GM18873 (cell line): ENCODE measurements at regions not wholly inside any gene's neighbourhood (a gene's known extent, or its start where the extent isn't known, plus 50 kb on each side); places are given as distances from the start of the nearest gene placed in this dataset.
"Not testable (repeated sequence)": the region's sequence is repeated elsewhere in the genome, so short reads cannot be mapped to it uniquely, and the experiment has no call there.

ENCODE experiments used
- ATAC-seq: cut with Tn5 transposase; IDR thresholded peaks from one replicate; pipeline ENCODE4 v1.9.1; 2021; ENCODE audit warnings: mild to moderate bottlenecking, moderate library complexity, moderate number of reproducible peaks; ENCODE audit not compliant: unreplicated experiment, low FRiP score

DNA sequence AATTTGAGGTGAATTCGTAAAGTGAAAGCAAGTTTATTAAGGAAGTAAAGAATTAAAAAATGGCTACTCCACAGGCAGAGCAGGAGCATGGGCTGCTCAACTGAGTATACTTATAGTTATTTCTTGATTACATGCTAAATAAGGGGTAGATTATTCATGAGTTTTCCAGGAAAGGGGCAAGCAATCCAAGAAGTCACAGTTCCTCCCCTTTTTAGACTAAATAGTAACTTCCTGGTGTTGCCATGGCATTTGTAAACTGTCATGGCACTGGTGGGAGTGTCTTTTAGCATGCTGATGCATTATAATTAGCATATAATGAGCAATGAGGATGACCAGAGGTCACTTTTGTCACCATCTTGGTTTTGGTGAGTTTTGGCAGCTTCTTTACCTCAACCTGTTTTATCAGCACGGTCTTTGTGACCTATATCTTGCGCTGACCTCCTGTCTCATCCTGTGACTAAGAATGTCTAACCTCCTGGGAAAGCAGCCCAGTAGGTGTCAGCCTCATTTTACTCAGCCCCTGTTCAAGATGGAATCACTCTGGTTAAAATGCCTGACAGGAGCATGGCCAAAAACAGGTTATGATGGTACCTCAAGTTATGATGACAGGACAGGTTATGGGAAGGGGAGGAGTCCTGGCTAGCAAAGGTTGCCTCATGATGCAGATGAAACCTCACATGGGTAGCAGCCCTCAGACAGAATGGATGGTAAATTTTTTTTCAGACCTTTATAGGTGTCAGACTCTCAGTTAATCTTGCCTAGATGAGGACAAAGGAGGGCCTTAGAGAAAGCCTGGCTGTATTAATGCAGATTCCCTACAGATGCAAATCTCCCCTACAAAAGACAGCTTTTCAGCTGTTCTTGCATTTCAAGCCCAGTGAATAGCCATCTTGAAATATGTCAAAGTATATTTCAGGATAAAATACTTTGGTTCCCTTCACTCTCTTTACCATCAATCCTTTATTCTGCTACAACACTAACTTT, 49.7 kb downstream of the SIPA1L2 start:
- ATAC-seq = no peak

DNA sequence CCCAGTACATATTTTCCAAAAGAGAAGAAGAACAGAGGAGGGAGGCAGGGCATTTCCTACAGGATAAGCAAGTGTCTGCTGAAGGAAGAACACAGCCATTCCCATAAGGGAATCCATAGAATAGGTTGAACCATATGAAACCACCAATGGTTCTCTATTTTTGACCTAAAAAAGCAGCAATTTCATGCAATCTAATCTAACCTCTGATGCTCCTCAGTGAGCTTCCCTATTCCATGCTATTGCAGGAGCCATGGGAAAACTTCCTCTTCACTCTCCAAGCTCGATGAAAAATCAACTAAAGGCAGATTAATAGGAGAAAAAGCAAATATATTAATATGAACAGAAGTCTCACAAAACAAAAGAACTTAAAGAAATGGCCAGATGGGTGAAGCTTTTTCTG, 50.5 kb downstream of the SIPA1L2 start:
- ATAC-seq = no peak

DNA sequence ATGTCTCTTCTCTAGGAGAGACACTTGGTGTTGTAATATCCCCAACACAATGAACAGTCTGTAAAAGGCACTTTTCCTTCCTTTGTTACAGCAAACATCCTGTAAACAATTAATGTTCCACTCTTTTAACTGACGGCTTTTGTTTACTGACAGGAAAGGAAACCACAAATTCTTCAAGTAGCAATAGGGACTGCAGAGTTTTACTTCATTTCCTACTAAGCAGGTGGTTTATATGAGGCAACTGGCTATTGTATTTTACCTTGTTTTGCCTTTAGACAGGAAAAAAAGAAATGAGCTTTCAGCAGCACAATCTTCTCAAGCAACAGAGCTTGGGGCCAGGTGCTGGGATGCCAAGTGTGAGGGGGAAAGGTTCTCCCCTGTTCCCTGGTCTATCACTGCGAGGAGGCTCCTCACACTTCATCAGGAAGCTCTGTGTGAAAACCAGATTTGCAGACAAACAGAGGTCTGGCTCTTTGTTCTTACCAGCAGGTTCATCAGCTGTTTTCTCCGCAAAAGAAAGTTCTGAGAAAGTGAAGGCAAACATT, 51.2 kb downstream of the SIPA1L2 start:
- ATAC-seq = peak; percentile 65

DNA sequence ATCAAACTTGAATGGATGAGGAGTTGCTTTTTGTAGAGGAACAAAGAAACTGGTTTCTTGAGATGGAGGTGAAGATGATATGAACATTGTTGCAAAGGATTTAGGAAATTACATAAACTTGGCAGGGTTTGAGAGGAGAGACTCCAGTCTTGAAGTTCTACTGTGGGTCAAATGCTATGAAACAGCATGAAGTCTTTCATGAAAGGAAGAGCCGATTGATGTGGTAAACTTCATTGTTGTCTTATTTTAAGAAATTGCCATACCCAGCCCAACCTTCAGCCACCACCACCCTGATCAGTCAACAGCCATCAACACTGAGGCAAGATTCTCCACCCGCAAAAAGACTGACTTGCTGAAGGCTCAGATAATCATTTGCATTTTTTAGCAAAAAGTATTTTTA, 52.2 kb downstream of the SIPA1L2 start:
- no peak for ATAC-seq

DNA sequence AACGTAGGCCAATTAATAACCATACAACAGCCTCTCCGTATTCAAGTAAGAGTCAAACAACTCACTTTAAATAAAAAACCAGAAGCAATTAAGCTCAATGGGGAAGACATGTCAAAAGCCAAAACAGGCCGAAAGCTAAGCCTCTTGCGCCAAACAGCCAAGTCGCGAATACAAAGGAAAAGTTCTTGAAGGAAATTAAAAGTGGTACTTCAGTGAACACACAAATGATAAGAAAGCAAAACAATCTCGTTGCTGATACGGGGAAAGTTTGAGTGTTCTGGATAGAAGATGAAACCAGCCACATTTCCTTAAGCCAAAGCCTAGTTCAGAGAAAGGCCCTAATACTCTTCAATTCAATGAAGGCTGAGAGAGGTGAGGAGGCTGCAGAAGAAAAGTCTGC, 53.4 kb downstream of the SIPA1L2 start:
- ATAC-seq = no peak

DNA sequence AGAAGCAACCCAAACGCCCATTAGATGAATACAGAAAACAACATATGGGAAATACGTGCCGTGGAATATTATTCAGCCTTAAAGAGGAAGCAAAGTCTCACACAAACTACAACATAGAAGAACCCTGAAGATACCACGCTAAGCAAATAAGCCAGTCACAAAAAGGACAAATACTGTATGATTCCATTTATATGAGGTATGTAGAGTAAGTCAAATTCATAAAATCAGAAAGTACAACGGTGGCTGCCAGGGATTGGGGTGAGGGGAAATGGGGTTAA, 54.2 kb downstream of the SIPA1L2 start:
- no peak for ATAC-seq

DNA sequence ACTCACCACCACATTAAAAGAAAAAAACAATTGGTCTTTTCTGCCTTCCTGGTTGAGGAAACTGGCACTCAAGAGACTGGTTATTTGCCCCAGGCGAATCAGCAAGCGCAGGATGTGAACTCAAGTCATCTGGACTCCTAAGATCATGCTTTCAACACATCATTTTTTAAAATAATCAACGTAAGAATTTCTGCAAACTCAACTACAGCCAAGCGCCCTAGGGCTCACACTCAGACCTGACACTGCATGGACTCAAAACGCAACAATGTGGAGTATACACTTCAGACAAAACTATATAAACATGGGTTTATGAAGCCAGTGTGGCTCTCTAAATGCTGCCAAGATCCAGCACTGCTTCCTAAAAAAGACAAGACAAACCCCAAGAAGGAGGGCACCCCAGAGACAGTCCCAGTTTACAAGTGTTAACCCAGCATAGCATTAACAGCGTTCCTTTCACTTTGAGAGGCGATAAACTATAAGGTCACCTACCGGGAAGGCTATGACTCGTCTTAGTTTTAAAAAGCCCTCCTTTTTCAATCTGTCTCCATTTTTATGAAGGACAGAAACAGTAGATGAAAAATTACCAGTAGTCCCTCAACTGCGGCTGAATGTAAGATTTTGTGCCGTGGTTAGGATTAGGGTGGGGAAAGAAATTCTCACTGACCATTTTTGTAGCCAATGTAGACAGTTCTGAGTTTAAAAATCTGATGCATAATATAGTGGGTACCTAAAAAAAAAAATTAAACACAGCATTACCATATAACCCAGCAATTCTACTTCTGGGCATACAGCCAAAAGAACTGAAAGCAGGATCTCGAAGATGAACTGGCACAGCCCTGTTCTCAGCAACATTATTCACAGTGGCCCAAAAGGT, 54.8 kb downstream of the SIPA1L2 start:
- ATAC-seq = no peak

DNA sequence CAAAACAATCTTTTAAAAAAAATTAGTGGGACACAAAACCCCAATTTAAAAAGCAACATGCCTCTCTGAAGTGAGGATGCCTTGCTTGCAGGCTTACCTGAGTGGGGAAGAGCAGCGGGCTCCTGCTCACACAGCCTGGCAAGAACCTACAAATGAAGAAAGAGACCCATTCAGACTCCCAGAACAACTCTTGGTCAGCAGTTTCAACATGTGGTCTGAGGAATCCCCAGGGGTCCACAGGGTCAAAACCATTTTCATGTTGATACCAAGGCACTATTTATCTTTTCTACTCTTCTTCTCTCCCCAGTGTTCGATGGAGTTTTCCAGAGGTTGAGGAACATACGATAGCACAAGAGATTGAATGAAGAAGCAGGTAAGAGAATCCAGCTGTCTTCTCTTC, 55.9 kb downstream of the SIPA1L2 start:
- no peak for ATAC-seq

DNA sequence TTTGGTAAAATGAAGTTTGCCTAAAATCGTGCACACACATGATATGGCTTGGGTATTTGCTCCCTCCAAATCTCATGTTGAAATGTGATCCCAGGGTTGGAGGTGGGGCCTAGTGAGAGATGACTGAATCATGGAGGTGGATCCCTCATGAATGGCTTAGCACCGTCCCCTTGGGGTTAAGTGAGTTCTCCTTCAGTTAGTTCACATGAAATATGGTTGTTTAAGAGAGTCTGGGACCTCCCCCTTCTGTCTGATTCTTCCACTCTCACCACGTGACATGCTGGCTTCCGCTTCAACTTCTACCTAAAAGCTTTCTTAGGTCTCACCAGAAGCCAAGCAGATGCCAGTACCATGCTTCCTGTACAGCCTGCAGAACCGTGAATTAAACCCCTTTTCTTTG, 58.4 kb downstream of the SIPA1L2 start:
- ATAC-seq = no peak

DNA sequence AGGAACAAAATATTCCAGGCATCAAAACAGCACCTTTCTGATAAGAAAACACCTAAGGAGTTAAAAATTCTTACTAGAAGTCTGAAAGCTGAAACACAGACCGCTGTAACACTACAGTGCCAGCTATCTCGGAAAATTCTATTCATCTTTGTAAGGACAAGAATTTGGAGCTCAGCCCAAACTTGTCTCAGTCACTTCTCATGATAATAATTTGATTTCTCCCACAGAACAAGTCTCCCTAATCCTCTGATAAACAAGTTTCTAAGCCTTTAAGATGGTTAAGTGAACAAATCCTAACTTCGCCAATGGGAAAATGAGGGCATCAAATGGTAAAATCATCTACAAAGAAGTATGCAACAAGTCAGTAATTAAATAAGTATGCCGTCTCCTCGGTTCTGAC, 59.9 kb downstream of the SIPA1L2 start:
- ATAC-seq = no peak

DNA sequence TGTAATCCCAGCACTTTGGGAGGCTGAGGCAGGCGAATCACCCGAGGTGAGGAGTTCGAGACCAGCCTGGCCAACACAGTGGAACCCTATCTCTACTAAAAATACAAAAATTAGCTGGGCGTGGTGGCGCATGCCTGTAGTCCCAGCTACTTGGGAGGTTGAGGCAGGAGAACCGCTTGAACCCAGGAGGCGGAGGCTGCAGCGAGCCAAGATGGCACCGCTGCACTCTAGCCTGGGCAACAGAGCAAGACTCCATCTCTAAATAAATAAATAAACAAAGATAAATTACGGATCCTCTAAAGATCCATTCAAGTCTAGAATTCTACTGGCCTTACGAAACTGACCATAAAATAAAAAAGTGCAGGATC, 60.4 kb downstream of the SIPA1L2 start:
- not testable (repeated sequence) for ATAC-seq

DNA sequence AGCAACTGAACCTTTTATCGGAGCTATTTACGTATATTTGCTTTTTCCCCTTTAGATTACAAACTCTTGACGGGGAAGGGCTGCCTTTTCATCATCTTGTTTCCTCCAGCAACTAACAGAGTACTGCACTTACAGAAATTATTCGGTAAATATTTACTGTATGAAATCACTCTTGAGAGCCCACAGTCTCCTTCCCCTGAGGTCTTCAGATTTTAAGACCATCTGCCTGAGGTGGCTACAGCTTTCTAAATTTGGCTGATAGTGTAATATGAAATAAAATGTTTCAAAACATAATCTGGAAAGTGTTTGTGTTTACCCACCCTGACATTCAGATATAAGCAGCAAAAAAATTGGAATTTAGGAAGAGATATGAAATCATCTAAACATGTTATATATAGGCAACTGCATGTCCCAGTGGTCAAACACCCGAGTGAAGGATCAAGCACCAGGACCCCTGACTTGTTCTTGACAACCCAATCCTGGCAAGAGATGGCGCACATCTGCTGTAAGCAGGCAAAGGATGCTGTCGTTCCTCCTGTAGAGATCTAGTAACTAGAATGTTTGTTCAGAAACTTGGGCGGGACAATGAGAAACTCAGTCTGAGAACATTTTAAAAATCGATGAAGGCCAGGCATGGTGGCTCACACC, 60.9 kb downstream of the SIPA1L2 start:
- ATAC-seq = no peak

DNA sequence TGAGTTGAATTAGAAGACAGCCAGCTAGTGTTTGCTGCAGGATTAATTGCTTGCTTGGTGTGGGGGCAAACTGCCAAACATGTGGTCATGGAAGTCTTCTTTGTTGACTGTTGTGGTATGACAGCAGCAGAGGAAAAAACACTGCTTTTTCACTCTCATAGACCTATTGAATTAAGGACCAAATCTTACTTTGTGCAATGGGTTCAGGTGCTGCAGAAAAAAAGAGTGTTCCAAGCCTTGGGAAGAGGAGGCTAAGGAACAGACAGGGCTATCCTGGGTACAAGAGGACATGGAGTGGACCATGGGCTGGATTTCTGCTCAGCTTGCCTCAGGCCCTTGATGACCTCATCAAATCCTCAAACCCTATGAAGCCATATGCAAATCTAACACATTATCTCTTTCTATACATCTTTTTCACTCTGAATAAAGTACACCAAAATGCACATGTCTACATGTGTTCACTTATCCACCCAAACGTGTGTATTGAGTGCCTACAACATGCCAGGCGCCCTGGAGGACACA, 61.5 kb downstream of the SIPA1L2 start:
- no peak for ATAC-seq

DNA sequence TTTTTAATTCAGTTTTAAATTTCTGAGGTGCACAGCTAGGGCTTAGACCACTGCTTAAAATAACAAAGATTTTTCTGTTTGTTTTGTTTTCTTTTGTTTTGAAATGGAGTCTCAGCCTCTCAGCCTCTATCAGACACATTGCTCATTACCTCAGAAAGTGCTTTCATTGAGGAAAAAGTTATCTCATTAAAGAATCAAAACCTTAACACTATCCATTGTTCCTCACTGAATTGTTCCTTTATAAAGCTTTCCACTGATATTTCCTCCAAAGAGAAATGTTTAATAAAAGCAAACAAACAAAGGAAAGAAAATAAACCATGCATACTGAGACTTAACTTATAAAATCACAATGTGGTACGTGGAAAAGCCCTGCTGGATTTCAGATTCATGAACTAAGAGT, 63.8 kb downstream of the SIPA1L2 start:
- ATAC-seq = no peak

DNA sequence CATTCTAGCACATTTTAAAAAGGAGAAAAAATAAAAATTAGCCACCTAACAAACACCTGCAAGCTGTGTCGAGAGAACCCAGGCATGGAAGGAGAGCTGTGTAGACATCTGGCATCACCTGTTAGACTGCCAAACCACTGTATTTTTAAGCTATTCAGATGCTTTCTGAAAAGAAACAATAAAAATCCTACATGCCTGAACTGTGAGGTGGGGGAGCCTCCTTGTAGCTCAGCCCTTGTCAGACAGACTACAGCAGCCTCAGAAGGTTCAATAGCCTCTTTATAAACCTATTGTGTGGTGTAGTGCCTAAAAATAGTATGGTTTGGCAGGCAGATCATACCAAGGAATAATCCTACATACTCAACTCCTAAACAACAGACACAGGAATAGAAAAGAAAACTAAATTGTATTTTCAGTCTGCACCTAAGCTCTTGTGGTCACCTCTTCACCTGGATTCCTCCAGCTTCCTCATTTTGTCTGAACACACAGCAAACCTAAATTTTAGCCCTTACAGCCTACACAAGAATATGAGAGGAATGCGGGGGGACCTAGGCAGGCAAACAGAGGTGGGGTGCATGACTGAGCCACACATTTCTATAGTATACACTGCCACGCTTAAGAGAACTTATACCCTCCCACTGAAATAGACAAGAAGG, 67.0 kb downstream of the SIPA1L2 start:
- ATAC-seq = no peak

DNA sequence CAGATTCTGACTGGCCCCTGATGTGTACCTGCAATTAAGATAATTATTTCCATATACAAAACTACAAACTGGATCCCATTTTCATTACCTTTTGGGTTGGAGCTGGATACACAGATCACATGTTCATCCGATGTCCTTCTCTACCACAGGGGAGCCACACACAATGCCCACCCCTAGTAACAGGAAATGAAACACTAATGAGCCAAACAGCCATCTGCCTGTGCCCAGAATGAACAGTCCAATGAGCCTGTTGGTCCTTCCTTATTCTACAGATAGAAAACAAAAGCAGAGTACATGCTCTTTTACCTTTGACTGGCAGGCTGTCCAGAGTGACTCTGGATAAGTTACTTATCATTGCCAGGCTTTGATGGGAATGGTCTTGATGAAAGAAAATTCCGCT, 68.6 kb downstream of the SIPA1L2 start:
- ATAC-seq = no peak

DNA sequence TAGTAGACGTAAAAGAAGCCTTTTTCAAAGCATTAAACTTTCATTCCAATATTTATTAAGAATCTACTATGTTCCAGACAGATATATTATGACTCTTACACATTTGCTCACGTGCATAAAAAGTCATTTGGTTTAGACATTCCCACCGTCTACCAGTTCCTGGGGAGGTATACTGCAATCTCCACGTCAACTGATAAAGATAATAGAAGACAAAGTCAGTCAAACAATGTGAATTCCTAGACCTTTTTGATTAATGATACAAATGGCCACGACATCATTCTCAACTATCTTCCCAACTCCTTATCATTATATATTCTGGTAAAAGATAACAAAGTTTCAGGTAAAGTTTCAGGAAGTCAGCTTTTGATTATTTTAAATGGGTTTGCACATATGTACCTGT, 69.0 kb downstream of the SIPA1L2 start:
- no peak for ATAC-seq

DNA sequence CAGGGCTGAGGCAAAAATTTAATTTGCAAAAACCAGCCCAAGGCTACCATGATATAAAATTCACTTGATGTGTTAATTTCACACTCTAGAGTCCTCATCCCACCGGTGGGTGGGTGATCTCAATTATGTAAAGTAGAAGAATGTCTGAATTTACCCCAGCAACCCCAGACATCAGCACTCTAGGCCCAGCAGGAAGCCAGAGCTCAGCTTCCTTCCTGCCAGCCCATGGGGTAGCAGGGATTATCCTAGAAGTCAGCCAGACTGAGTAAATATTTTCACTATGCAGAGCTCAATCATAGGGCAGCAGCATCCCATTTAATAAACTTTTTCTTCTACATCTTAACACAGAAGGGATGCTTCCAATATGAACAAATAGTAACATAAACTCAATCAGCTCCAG, 71.0 kb downstream of the SIPA1L2 start:
- ATAC-seq = no peak

DNA sequence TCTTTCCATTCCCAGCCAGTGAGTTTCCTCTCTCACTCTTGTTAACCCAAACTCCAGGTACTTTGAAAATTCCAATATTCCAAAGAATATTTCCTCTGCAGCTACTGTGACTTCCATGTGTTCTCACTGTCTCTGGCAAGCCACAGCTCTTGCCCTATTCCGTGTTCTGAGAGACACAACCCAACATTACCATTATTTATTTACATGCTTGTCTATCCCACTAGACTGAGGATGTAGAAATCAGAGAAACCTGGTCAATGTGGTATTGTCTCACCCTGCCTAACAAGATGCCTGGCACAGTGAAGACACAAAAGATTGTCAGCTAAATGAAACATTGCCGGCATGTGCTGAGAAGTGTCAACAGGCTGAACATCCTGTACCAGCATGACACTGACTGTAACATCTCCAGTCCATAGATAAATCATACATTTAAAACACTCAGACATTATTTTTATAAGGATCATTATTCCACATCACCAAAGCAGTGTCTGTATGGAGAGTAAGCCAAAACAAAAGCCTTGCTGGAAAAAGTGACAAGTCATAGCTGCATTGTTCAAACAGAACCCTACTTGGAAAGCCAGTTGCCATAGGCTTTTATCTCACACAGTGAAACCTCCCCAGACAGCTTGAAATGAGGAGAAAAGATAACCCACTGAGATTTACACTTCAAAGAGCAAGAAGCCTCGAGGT, 72.3 kb downstream of the SIPA1L2 start:
- no peak for ATAC-seq

DNA sequence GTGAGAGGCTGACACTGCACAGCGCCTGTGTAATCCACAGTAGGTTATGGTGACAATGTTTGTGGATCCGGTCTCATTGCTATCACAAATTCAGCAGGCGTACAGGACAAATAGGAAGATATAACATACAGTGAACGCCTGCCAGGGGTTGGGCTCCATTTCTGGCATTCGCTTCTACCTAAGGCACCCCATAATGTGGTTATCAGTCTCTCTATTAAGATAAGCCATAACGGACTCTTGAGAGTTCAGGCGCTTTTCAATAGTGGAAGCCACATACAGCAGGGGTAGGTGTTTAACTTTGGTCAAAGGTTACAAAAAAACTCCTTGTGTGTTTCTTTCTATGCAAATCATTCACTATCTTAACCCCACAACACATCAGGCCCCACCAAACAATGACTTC, 72.8 kb downstream of the SIPA1L2 start:
- ATAC-seq = no peak
